HepG2 (cell line): ENCODE measurements at regions not wholly inside any gene's neighbourhood (a gene's known extent, or its start where the extent isn't known, plus 50 kb on each side); places are given as distances from the start of the nearest gene placed in this dataset.

ENCODE experiments used
- ATAC-seq: fragments of 200-7000 bp; cut with Tn5 transposase; 3 replicates; pipeline ENCODE4 v1.9.1; 2020; ENCODE audit warnings: mild to moderate bottlenecking, moderate library complexity
- BruUV-seq: library from RNA; stranded (reverse); fragments of 400-500 nt; replicated peaks from 2 replicates; lab custom pipeline; 2021; lab: Mats Ljungman, UMichigan
- CTCF ChIA-PET: fragments of 300-600 bp; formaldehyde crosslinking; extraction: SDS; loops from one replicate; lab custom pipeline; 2021; ENCODE audit warnings: low total read pairs, inconsistent platforms, low intra/inter-chr PET ratio; lab: Yijun Ruan, JAX
- POLR2A ChIA-PET: fragments of 350-600 bp; sonication (Branson Sonifier 250); formaldehyde crosslinking; loops from one replicate; lab custom pipeline; 2020; ENCODE audit warnings: antibody characterized with exemption, inconsistent platforms; lab: Yijun Ruan, JAX
- DNase-seq: peaks from one replicate; pipeline ENCODE4 v3.0.0-alpha.2; 2015; ENCODE audit warnings: low spot score
- FAIRE-seq: peaks from 3 replicates; lab custom pipeline; 2011; peaks lifted over from hg19 to GRCh38; lab: Jason Lieb, UNC
- H2AFZ ChIP-seq: one replicate; pipeline ENCODE4 v1.6.1; 2011; ENCODE audit warnings: low read length, inconsistent platforms
- H3K27ac ChIP-seq: fragments of 300-600 bp; 3 replicates; pipeline ENCODE4 v1.8.0; 2011; ENCODE audit warnings: mixed run types, mild to moderate bottlenecking, mixed read lengths, low read length, inconsistent platforms; ENCODE audit not compliant: insufficient read depth; ENCODE audit errors: extremely low read length
- H3K27me3 ChIP-seq, 2 experiments: fragments of 200-600 bp in 1 of 2; 2 replicates in 1 of 2; 3 replicates in 1 of 2; pipeline versions ENCODE4 v1.6.0 to v1.8.0; 2011; ENCODE audit warnings: low read length in 2 of 2, mild to moderate bottlenecking in 2 of 2, moderate library complexity in 2 of 2, inconsistent platforms in 1 of 2; ENCODE audit not compliant: insufficient read depth in 2 of 2, control insufficient read depth in 1 of 2
- H3K36me3 ChIP-seq, 2 experiments: fragments of 200-600 bp in 1 of 2; replicated peaks in 1 of 2; 2 replicates in 1 of 2; 3 replicates in 1 of 2; pipeline versions ENCODE4 v1.5.1 to v1.8.0; 2011; ENCODE audit warnings: low read length in 2 of 2, inconsistent platforms in 1 of 2; ENCODE audit not compliant: insufficient read depth in 2 of 2, control insufficient read depth in 1 of 2
- H3K4me1 ChIP-seq: 2 replicates; pipeline ENCODE4 v1.5.1; 2012; ENCODE audit warnings: low read length, inconsistent platforms; ENCODE audit not compliant: insufficient read depth
- H3K4me2 ChIP-seq: 2 replicates; pipeline ENCODE4 v1.6.0; 2011; ENCODE audit warnings: low read depth, low read length, inconsistent platforms
- H3K4me3 ChIP-seq, 3 experiments: fragments of 200-600 bp in 1 of 3; sonication (generic), shearing (Covaris generic) in 1 of 3; replicated peaks in 1 of 3; 2 replicates each; pipeline ENCODE4 v1.5.1; 2011 to 2016; ENCODE audit warnings: low read length in 3 of 3, inconsistent platforms in 2 of 3, low read depth in 2 of 3, mild to moderate bottlenecking in 2 of 3, control low read depth in 1 of 3, mixed read lengths in 1 of 3; ENCODE audit not compliant: insufficient read depth in 1 of 3
- H3K79me2 ChIP-seq: one replicate; pipeline ENCODE4 v1.6.1; 2011; ENCODE audit warnings: low read length, inconsistent platforms; ENCODE audit not compliant: insufficient read depth
- H3K9ac ChIP-seq: 2 replicates; pipeline ENCODE4 v1.6.0; 2011; ENCODE audit warnings: mild to moderate bottlenecking, low read depth, low read length, inconsistent platforms; ENCODE audit not compliant: insufficient read depth
- H3K9me3 ChIP-seq: 2 replicates; pipeline ENCODE4 v1.5.1; 2012; ENCODE audit warnings: mild to moderate bottlenecking, low read length
- H4K20me1 ChIP-seq: 2 replicates; pipeline ENCODE4 v1.6.0; 2011; ENCODE audit warnings: inconsistent platforms, mild to moderate bottlenecking, low read length, moderate library complexity; ENCODE audit not compliant: insufficient read depth
- ARNT2 ChIP-seq: sonication (generic); formaldehyde crosslinking; IDR thresholded peaks from 2 replicates; pipeline ENCODE4 v1.8.0; 2022; ENCODE audit warnings: mild to moderate bottlenecking, low read depth, missing genetic modification reagents, moderate library complexity
- CEBPB ChIP-seq: IDR thresholded peaks from 2 replicates; pipeline ENCODE4 v1.6.1; 2011; ENCODE audit warnings: low read depth, low read length, improper control_type of control experiment, borderline replicate concordance
- CREM ChIP-seq, 2 experiments: sonication (generic) in 1 of 2; formaldehyde crosslinking in 1 of 2; IDR thresholded peaks; 2 replicates each; pipeline versions ENCODE4 v1.4.0 to v1.6.1; 2016 to 2020; ENCODE audit warnings: antibody characterized with exemption in 1 of 2, mild to moderate bottlenecking in 1 of 2, missing genetic modification reagents in 1 of 2
- DBP ChIP-seq: sonication (generic); formaldehyde crosslinking; IDR thresholded peaks from 2 replicates; pipeline ENCODE4 v1.4.0; 2020; ENCODE audit warnings: missing genetic modification reagents; ENCODE audit errors: not compliant biosample characterization
- EHMT2 ChIP-seq: fragments of 200-600 bp; sonication (generic); IDR thresholded peaks from 2 replicates; pipeline ENCODE4 v1.7.0; 2017; ENCODE audit warnings: antibody characterized with exemption, low read depth, low read length, borderline replicate concordance
- GFI1 ChIP-seq: sonication (generic); formaldehyde crosslinking; IDR thresholded peaks from 2 replicates; pipeline ENCODE4 v1.5.0; 2020; ENCODE audit warnings: missing genetic modification reagents, mild to moderate bottlenecking, borderline replicate concordance
- REL ChIP-seq: sonication (generic); formaldehyde crosslinking; conservative IDR thresholded peaks from 2 replicates; pipeline ENCODE4 v1.8.0; 2022; ENCODE audit warnings: mild to moderate bottlenecking, missing genetic modification reagents, moderate library complexity
- ZNF205 ChIP-seq: IDR thresholded peaks from 2 replicates; pipeline ENCODE4 v1.6.1; 2018; ENCODE audit warnings: missing biosample characterization, missing genetic modification reagents
- ZNF367 ChIP-seq: sonication (generic); formaldehyde crosslinking; IDR thresholded peaks from 2 replicates; pipeline ENCODE4 v1.4.0; 2020; ENCODE audit warnings: missing genetic modification reagents, borderline replicate concordance
- WGBS: methylation state at CpG from one replicate; pipeline ENCODE4 v1.1.6; 2017; ENCODE audit warnings: low lambda C conversion rate; 5-methylcytosine and 5-hydroxymethylcytosine counted together
- in situ Hi-C: cut with HindIII; loops from 2 replicates; pipeline ENCODE4 v1.10.0; 2017; ENCODE audit warnings: low pct_unique_long_range_greater_than_20kb; ENCODE audit not compliant: extremely low pct_ligation_motif_present
- intact Hi-C: fragments of 100-400 bp; cut with micrococcal nuclease; formaldehyde crosslinking; loops from one replicate; pipeline ENCODE4 v1.10.0; 2022; ENCODE audit not compliant: unreplicated experiment
- TF ChIP-seq, protein P1 (sequence below): sonication (generic); formaldehyde crosslinking; IDR thresholded peaks from 2 replicates; pipeline ENCODE4 v1.9.0; 2021; ENCODE audit warnings: missing genetic modification reagents, borderline replicate concordance
- TF ChIP-seq, protein P2 (sequence below): sonication (generic); formaldehyde crosslinking; IDR thresholded peaks from 2 replicates; pipeline ENCODE4 v1.5.1; 2020; ENCODE audit warnings: missing genetic modification reagents, mild to moderate bottlenecking, borderline replicate concordance

- Histone ChIP-seq H3K4me1 (no peaks in the 10 kb centered on the region), H3K79me2 (no peaks in the 10 kb centered on the region), H3K4me3 (no peak overlapping the region), H3K9ac (no peak overlapping the region), H4K20me1 (no peaks in the 10 kb centered on the region), H2AFZ (no peak overlapping the region), H3K27me3 (no peaks in the 10 kb centered on the region; a peak in 1 of 5 replicates), H3K36me3 (no peaks in the 10 kb centered on the region), H3K9me3 (no peaks in the 10 kb centered on the region), H3K4me2 (no peak overlapping the region), H3K27ac (no peak overlapping the region)
- ATAC-seq = no peak
- in situ Hi-C loops = no loop called here
- WGBS = 4% methylated on average over 3 of the region's 3 CpGs
- DNase-seq = no peak
- BruUV-seq = no TSS peak
- intact Hi-C loops = no loop called here
- FAIRE-seq = no peak
- POLR2A ChIA-PET = no interaction called here
- TF ChIP-seq DBP (CRISPR knock-in tag) (no peak), ZNF205 (no peak), EHMT2 (no peak), REL (CRISPR knock-in tag) (no peak), CEBPB (no peak), GFI1 (CRISPR knock-in tag) (no peak), ARNT2 (no peak), ZNF367 (no peak), CREM (IDR thresholded peaks at IDR 0.05) (no peak), CREM (CRISPR knock-in tag; IDR thresholded peaks at IDR 0.05) (no peak)
- TF ChIP-seq, protein P1, sequence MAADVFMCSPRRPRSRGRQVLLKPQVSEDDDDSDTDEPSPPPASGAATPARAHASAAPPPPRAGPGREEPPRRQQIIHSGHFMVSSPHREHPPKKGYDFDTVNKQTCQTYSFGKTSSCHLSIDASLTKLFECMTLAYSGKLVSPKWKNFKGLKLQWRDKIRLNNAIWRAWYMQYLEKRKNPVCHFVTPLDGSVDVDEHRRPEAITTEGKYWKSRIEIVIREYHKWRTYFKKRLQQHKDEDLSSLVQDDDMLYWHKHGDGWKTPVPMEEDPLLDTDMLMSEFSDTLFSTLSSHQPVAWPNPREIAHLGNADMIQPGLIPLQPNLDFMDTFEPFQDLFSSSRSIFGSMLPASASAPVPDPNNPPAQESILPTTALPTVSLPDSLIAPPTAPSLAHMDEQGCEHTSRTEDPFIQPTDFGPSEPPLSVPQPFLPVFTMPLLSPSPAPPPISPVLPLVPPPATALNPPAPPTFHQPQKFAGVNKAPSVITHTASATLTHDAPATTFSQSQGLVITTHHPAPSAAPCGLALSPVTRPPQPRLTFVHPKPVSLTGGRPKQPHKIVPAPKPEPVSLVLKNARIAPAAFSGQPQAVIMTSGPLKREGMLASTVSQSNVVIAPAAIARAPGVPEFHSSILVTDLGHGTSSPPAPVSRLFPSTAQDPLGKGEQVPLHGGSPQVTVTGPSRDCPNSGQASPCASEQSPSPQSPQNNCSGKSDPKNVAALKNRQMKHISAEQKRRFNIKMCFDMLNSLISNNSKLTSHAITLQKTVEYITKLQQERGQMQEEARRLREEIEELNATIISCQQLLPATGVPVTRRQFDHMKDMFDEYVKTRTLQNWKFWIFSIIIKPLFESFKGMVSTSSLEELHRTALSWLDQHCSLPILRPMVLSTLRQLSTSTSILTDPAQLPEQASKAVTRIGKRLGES (CRISPR knock-in tag) = no peak
- TF ChIP-seq, protein P2, sequence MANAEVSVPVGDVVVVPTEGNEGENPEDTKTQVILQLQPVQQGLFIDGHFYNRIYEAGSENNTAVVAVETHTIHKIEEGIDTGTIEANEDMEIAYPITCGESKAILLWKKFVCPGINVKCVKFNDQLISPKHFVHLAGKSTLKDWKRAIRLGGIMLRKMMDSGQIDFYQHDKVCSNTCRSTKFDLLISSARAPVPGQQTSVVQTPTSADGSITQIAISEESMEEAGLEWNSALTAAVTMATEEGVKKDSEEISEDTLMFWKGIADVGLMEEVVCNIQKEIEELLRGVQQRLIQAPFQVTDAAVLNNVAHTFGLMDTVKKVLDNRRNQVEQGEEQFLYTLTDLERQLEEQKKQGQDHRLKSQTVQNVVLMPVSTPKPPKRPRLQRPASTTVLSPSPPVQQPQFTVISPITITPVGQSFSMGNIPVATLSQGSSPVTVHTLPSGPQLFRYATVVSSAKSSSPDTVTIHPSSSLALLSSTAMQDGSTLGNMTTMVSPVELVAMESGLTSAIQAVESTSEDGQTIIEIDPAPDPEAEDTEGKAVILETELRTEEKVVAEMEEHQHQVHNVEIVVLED (CRISPR knock-in tag) = no peak
- CTCF ChIA-PET = no interaction called here
Measured at GRCh38 chr10:109740436-109740835, 182.9 kb downstream of the XPNPEP1 start.
